K562 (cell line): ENCODE measurements at regions not wholly inside any gene's neighbourhood (a gene's known extent, or its start where the extent isn't known, plus 50 kb on each side); places are given as distances from the start of the nearest gene placed in this dataset.

ENCODE experiments used
- ATAC-seq: fragments of 200-7000 bp; cut with Tn5 transposase; 3 replicates; pipeline ENCODE4 v1.9.1; 2020; ENCODE audit warnings: moderate library complexity
- BruUV-seq: library from RNA; stranded (reverse); fragments of 400-500 nt; replicated peaks from 2 replicates; lab custom pipeline; 2021; lab: Mats Ljungman, UMichigan
- CTCF ChIA-PET: fragments of 300-600 bp; formaldehyde crosslinking; extraction: SDS; loops from one replicate; lab custom pipeline; 2021; ENCODE audit warnings: low intra/inter-chr PET ratio; lab: Yijun Ruan, JAX
- POLR2A ChIA-PET: fragments of 300-600, 350-650 bp; sonication (Branson Sonifier 250); formaldehyde crosslinking; extraction: SDS; loops from one replicate; lab custom pipeline; 2021; ENCODE audit warnings: antibody characterized with exemption, inconsistent platforms; lab: Yijun Ruan, JAX
- DNase-seq, 4 experiments: peaks; one replicate each; pipeline versions ENCODE4 v3.0.0 to v3.0.0-alpha.2; 2011 to 2018; ENCODE audit warnings: low spot score in 3 of 4, mixed read lengths in 3 of 4; ENCODE audit errors: extremely low read depth in 1 of 4
- FAIRE-seq: peaks from 2 replicates; lab custom pipeline; 2011; peaks lifted over from hg19 to GRCh38; lab: Jason Lieb, UNC
- H2AFZ ChIP-seq: 2 replicates; pipeline ENCODE4 v1.6.0; 2011; ENCODE audit warnings: low read depth, low read length, control low read depth, inconsistent platforms
- H3K27ac ChIP-seq: fragments of 200-600 bp; 3 replicates; pipeline ENCODE4 v1.8.0; 2011; ENCODE audit warnings: low read depth, mild to moderate bottlenecking, control low read depth, inconsistent platforms, low read length, moderate library complexity, mixed read lengths; ENCODE audit errors: extremely low read depth
- H3K27me3 ChIP-seq, 2 experiments: fragments of 300-600 bp in 1 of 2; 2 replicates in 1 of 2; 3 replicates in 1 of 2; pipeline versions ENCODE4 v1.6.0 to v1.8.0; 2011; ENCODE audit warnings: inconsistent platforms in 2 of 2, low read length in 2 of 2, mild to moderate bottlenecking in 1 of 2, mixed read lengths in 1 of 2, moderate library complexity in 1 of 2; ENCODE audit not compliant: control insufficient read depth in 2 of 2, insufficient read depth in 2 of 2
- H3K36me3 ChIP-seq: fragments of 300-600 bp; 3 replicates; pipeline ENCODE4 v1.8.0; 2011; ENCODE audit warnings: mild to moderate bottlenecking, low read length, inconsistent platforms; ENCODE audit not compliant: control insufficient read depth, insufficient read depth
- H3K4me1 ChIP-seq, 2 experiments: fragments of 200-600 bp in 1 of 2; replicated peaks in 1 of 2; 2 replicates in 1 of 2; 3 replicates in 1 of 2; pipeline versions ENCODE4 v1.5.1 to v1.8.0; 2011; ENCODE audit warnings: inconsistent platforms in 2 of 2, low read length in 2 of 2, mild to moderate bottlenecking in 1 of 2, mixed read lengths in 1 of 2, moderate library complexity in 1 of 2; ENCODE audit not compliant: control insufficient read depth in 2 of 2, insufficient read depth in 2 of 2
- H3K4me2 ChIP-seq: 2 replicates; pipeline ENCODE4 v1.6.1; 2011; ENCODE audit warnings: low read length, control low read depth, inconsistent platforms, mixed read lengths; ENCODE audit not compliant: insufficient read depth
- H3K4me3 ChIP-seq: fragments of 200-600 bp; sonication (generic), shearing (Covaris generic); 2 replicates; pipeline ENCODE4 v1.5.1; 2016; ENCODE audit warnings: control low read depth, inconsistent platforms
- H3K79me2 ChIP-seq: fragments of 200-600 bp; 3 replicates; pipeline ENCODE4 v1.8.0; 2011; ENCODE audit warnings: low read length, inconsistent platforms; ENCODE audit not compliant: control insufficient read depth, insufficient read depth
- H3K9ac ChIP-seq, 2 experiments: 2 replicates each; pipeline versions ENCODE4 v1.6.0 to v1.6.1; 2011; ENCODE audit warnings: low read depth in 2 of 2, low read length in 2 of 2, control low read depth in 1 of 2, inconsistent platforms in 1 of 2, mild to moderate bottlenecking in 1 of 2, mixed read lengths in 1 of 2; ENCODE audit not compliant: insufficient read depth in 1 of 2
- H3K9me1 ChIP-seq: one replicate; pipeline ENCODE4 v1.6.0; 2011; ENCODE audit warnings: inconsistent platforms, mild to moderate bottlenecking, low read length, moderate library complexity; ENCODE audit not compliant: control insufficient read depth, insufficient read depth
- H3K9me3 ChIP-seq: replicated peaks from 2 replicates; pipeline ENCODE4 v1.5.1; 2011; ENCODE audit warnings: low read depth, low read length, inconsistent platforms; ENCODE audit not compliant: control insufficient read depth, insufficient read depth
- H4K20me1 ChIP-seq: replicated peaks from 2 replicates; pipeline ENCODE4 v1.6.1; 2011; ENCODE audit warnings: low read length, inconsistent platforms, mixed read lengths; ENCODE audit not compliant: control insufficient read depth, insufficient read depth
- AFF1 ChIP-seq, 2 experiments: fragments of 450-650 bp; IDR thresholded peaks; 2 replicates each; pipeline ENCODE4 v1.6.1; 2018; ENCODE audit warnings: mild to moderate bottlenecking in 2 of 2, low read depth in 1 of 2; ENCODE audit not compliant: partially characterized antibody in 2 of 2
- CREB3 ChIP-seq: fragments of 450-650 bp; conservative IDR thresholded peaks from 2 replicates; pipeline ENCODE4 v1.6.1; 2016; ENCODE audit warnings: missing genetic modification characterization, low read depth, mild to moderate bottlenecking, missing compliant biosample characterization, moderate library complexity
- DMBX1 ChIP-seq: fragments of 250-450 bp; sonication (Bioruptor Pico); IDR thresholded peaks from 2 replicates; pipeline ENCODE4 v1.8.0; 2022; ENCODE audit warnings: inconsistent platforms, mild to moderate bottlenecking, moderate library complexity, borderline replicate concordance
- ELF2 ChIP-seq: fragments of 250-450 bp; sonication (Bioruptor Pico); IDR thresholded peaks from 2 replicates; pipeline ENCODE4 v1.5.0; 2021; ENCODE audit warnings: mild to moderate bottlenecking
- ETS1 ChIP-seq: conservative IDR thresholded peaks from 2 replicates; pipeline ENCODE4 v1.6.1; 2011; ENCODE audit warnings: low read depth, mild to moderate bottlenecking, low read length; ENCODE audit not compliant: control insufficient read depth
- FOXK2 ChIP-seq, 2 experiments: fragments of 450-650 bp; IDR thresholded peaks in 1 of 2; conservative IDR thresholded peaks in 1 of 2; 2 replicates each; pipeline ENCODE4 v1.6.1; 2016; ENCODE audit warnings: low read depth in 2 of 2, mild to moderate bottlenecking in 1 of 2
- GTF2F1 ChIP-seq: IDR thresholded peaks from 2 replicates; pipeline ENCODE4 v1.6.1; 2011; ENCODE audit warnings: low read depth, low read length, improper control_type of control experiment
- NFIX ChIP-seq: fragments of 250-450 bp; sonication (Bioruptor Pico); IDR thresholded peaks from 2 replicates; pipeline ENCODE4 v1.4.0; 2020; ENCODE audit warnings: low read depth, mild to moderate bottlenecking, moderate library complexity
- RHOXF2B ChIP-seq: fragments of 250-450 bp; sonication (Bioruptor Pico); conservative IDR thresholded peaks from 2 replicates; pipeline ENCODE4 v1.5.1; 2021
- SAFB ChIP-seq: fragments of 200-400 bp; formaldehyde crosslinking; IDR thresholded peaks from 2 replicates; pipeline ENCODE4 v1.6.1; 2017; ENCODE audit warnings: low read depth, low read length, borderline replicate concordance
- SIX5 ChIP-seq, 2 experiments: IDR thresholded peaks; 2 replicates each; pipeline ENCODE4 v1.6.1; 2011; ENCODE audit warnings: low read length in 2 of 2, borderline replicate concordance in 1 of 2, low read depth in 1 of 2, mild to moderate bottlenecking in 1 of 2, moderate library complexity in 1 of 2; ENCODE audit not compliant: insufficient read depth in 1 of 2
- SMARCB1 ChIP-seq: IDR thresholded peaks from 2 replicates; pipeline ENCODE4 v1.6.1; 2011; ENCODE audit warnings: improper control_type of control experiment, low read depth; ENCODE audit not compliant: insufficient read length
- ZBTB17 ChIP-seq: fragments of 450-650 bp; formaldehyde crosslinking; IDR thresholded peaks from 2 replicates; pipeline ENCODE4 v1.4.0; 2020; ENCODE audit warnings: mild to moderate bottlenecking
- ZNF253 ChIP-seq: fragments of 250-450 bp; sonication (Bioruptor Pico); conservative IDR thresholded peaks from 2 replicates; pipeline ENCODE4 v1.6.1; 2021; ENCODE audit warnings: mild to moderate bottlenecking
- ZNF324 ChIP-seq: fragments of 250-450 bp; sonication (Bioruptor Pico); IDR thresholded peaks from 2 replicates; pipeline ENCODE4 v1.4.0; 2020; ENCODE audit warnings: mild to moderate bottlenecking
- ZNF584 ChIP-seq: fragments of 200-800 bp; sonication (Bioruptor generic); IDR thresholded peaks from 2 replicates; pipeline ENCODE4 v1.6.1; 2016; ENCODE audit warnings: low read depth, mild to moderate bottlenecking, missing genetic modification characterization, missing compliant biosample characterization
- WGBS: fragments of 100-300 bp; shearing (Covaris generic); methylation state at CpG from one replicate; pipeline ENCODE4 v1.1.6; 2016; ENCODE audit warnings: low coverage, mixed read lengths; ENCODE audit not compliant: insufficient coverage; ENCODE audit errors: missing lambda C conversion rate; 5-methylcytosine and 5-hydroxymethylcytosine counted together
- in situ Hi-C: fragments of 300-500 bp; cut with MboI; formaldehyde crosslinking; loops from 4 replicates; pipeline ENCODE4 v1.15.0; 2018; ENCODE audit warnings: inconsistent platforms, mixed read lengths
- intact Hi-C: fragments of 100-400 bp; cut with micrococcal nuclease; formaldehyde crosslinking; loops from 2 replicates; pipeline ENCODE4 v1.14.2; 2022

GRCh38 chr6:86273936-86274335 is 631.2 kb upstream of the SYNCRIP start (continued):
- TF ChIP-seq ZBTB17 (no peak), FOXK2 (conservative IDR thresholded peaks at IDR 0.05 in 1 of 2, IDR thresholded peaks at IDR 0.05 in 1 of 2; ENCODE audit: low read depth in 2 of 2) (no peak), ZNF324 (CRISPR knock-in tag) (no peak)

GRCh38 chr6:86256615-86257187 is 614.0 kb upstream of the SYNCRIP start:
- ATAC-seq: no peak
- Histone ChIP-seq H3K4me2 (no peak overlapping the region), H3K27ac (no peak overlapping the region), H2AFZ (no peak overlapping the region), H3K4me3 (no peak overlapping the region), H3K4me1 (no peaks in the 10 kb centered on the region), H3K79me2 (no peaks in the 10 kb centered on the region), H3K9me1 (no peaks in the 10 kb centered on the region), H4K20me1 (no peaks in the 10 kb centered on the region), H3K36me3 (no peaks in the 10 kb centered on the region), H3K27me3 (no peaks in the 10 kb centered on the region), H3K9me3 (no peaks in the 10 kb centered on the region), H3K9ac (no peak overlapping the region)
- 0% methylated on average over 4 of the region's 4 CpGs for WGBS
- BruUV-seq: no TSS peak
- DNase-seq: no peak
- no peak for FAIRE-seq
- intact Hi-C loops (no loop called here), in situ Hi-C loops (no loop called here)
- CTCF ChIA-PET: no interaction called here
- POLR2A ChIA-PET: no interaction called here
- no peak for TF ChIP-seq ZNF584 (CRISPR knock-in tag)
- TF ChIP-seq GTF2F1: no peak
- no peak for TF ChIP-seq RHOXF2B (CRISPR knock-in tag)
- no peak for TF ChIP-seq DMBX1
- TF ChIP-seq AFF1 (IDR thresholded peaks at IDR 0.05; ENCODE audit: low read depth in 1 of 2, partially characterized antibody in 2 of 2): no peak
- TF ChIP-seq SMARCB1: no peak
- TF ChIP-seq ZNF253 (CRISPR knock-in tag): no peak
- no peak for TF ChIP-seq SAFB
- no peak for TF ChIP-seq CREB3 (tag)
- TF ChIP-seq ELF2 (CRISPR knock-in tag): no peak
- no peak for TF ChIP-seq NFIX (CRISPR knock-in tag)
- no peak for TF ChIP-seq SIX5 (IDR thresholded peaks at IDR 0.05; ENCODE audit: borderline replicate concordance in 1 of 2, insufficient read depth in 1 of 2, low read depth in 1 of 2, low read length in 2 of 2)
- no peak for TF ChIP-seq ETS1
